H1 (cell line): ENCODE measurements at regions not wholly inside any gene's neighbourhood (a gene's known extent, or its start where the extent isn't known, plus 50 kb on each side); places are given as distances from the start of the nearest gene placed in this dataset.

Source experiments
- CTCF ChIA-PET: fragments of 300-600 bp; sonication (Branson Sonifier 250); formaldehyde crosslinking; loops from one replicate; lab custom pipeline; 2021; ENCODE audit not compliant: partially characterized antibody; lab: Charles Lee
- POLR2A ChIA-PET: fragments of 300-600 bp; sonication (Branson Sonifier 250); formaldehyde crosslinking; loops from one replicate; lab custom pipeline; 2021; ENCODE audit warnings: inconsistent platforms; ENCODE audit not compliant: partially characterized antibody; lab: Charles Lee
- DNase-seq, 2 experiments: peaks; one replicate each; pipeline versions ENCODE4 v3.0.0 to v3.0.0-alpha.2; 2010 to 2022; ENCODE audit warnings: low spot score in 2 of 2, low read depth in 1 of 2, mixed read lengths in 1 of 2
- FAIRE-seq: peaks from 2 replicates; lab custom pipeline; 2011; peaks lifted over from hg19 to GRCh38; lab: Jason Lieb, UNC
- H2AFZ ChIP-seq: 2 replicates; pipeline ENCODE4 v1.8.1; 2012; ENCODE audit warnings: low read length, inconsistent platforms
- H2AK5ac ChIP-seq: 2 replicates; pipeline ENCODE4 v1.6.1; 2013; ENCODE audit warnings: low read depth, low read length
- H2BK120ac ChIP-seq: replicated peaks from 2 replicates; pipeline ENCODE3; 2013; ENCODE audit warnings: low read depth, low read length, inconsistent platforms
- H2BK12ac ChIP-seq: 2 replicates; pipeline ENCODE4 v1.6.1; 2013; ENCODE audit warnings: low read depth, low read length
- H2BK15ac ChIP-seq: 2 replicates; pipeline ENCODE4 v1.6.1; 2013; ENCODE audit warnings: low read length
- H2BK20ac ChIP-seq: 2 replicates; pipeline ENCODE4 v1.6.1; 2013; ENCODE audit warnings: low read length
- H2BK5ac ChIP-seq: 2 replicates; pipeline ENCODE4 v1.6.1; 2013; ENCODE audit warnings: low read depth, low read length
- H3K14ac ChIP-seq: 2 replicates; pipeline ENCODE4 v1.6.1; 2013; ENCODE audit warnings: inconsistent platforms; ENCODE audit not compliant: insufficient read length
- H3K18ac ChIP-seq: 2 replicates; pipeline ENCODE4 v1.6.1; 2013; ENCODE audit warnings: low read length; ENCODE audit errors: extremely low read depth
- H3K23ac ChIP-seq: 2 replicates; pipeline ENCODE4 v1.6.1; 2013; ENCODE audit warnings: inconsistent platforms; ENCODE audit not compliant: insufficient read length
- H3K23me2 ChIP-seq: 2 replicates; pipeline ENCODE4 v1.6.1; 2013; ENCODE audit warnings: low read depth, low read length
- H3K27ac ChIP-seq: 2 replicates; pipeline ENCODE4 v1.6.1; 2011; ENCODE audit warnings: low read depth, low read length, inconsistent platforms
- H3K27me3 ChIP-seq, 4 experiments: replicated peaks in 1 of 4; 1 replicate in 1 of 4; 2 replicates in 3 of 4; pipeline versions ENCODE4 v1.6.1 to v1.8.1; 2011 to 2013; ENCODE audit warnings: low read length in 3 of 4, mild to moderate bottlenecking in 3 of 4, inconsistent platforms in 2 of 4, mixed read lengths in 2 of 4, moderate library complexity in 1 of 4; ENCODE audit not compliant: control insufficient read depth in 3 of 4, insufficient read depth in 3 of 4; ENCODE audit errors: extremely low read depth in 1 of 4
- H3K36me3 ChIP-seq, 4 experiments: 2 replicates each; pipeline versions ENCODE4 v1.6.1 to v1.8.1; 2011 to 2013; ENCODE audit warnings: mild to moderate bottlenecking in 4 of 4, low read length in 3 of 4, moderate library complexity in 2 of 4, control low read depth in 1 of 4, inconsistent platforms in 1 of 4; ENCODE audit not compliant: insufficient read depth in 4 of 4, control insufficient read depth in 2 of 4
- H3K4ac ChIP-seq: replicated peaks from 2 replicates; pipeline ENCODE3; 2013; ENCODE audit warnings: low read length, low read depth, mixed read lengths, inconsistent platforms; ENCODE audit not compliant: insufficient read length
- H3K4me1 ChIP-seq, 4 experiments: replicated peaks in 1 of 4; 1 replicate in 1 of 4; 2 replicates in 3 of 4; pipeline versions ENCODE4 v1.6.1 to v1.8.1; 2011 to 2013; ENCODE audit warnings: low read length in 3 of 4, inconsistent platforms in 2 of 4, mixed read lengths in 1 of 4; ENCODE audit not compliant: insufficient read depth in 4 of 4, control insufficient read depth in 3 of 4
- H3K4me2 ChIP-seq, 2 experiments: 2 replicates each; pipeline versions ENCODE4 v1.6.1 to v1.8.1; 2011 to 2013; ENCODE audit warnings: low read depth in 2 of 2, low read length in 2 of 2, control low read depth in 1 of 2, inconsistent platforms in 1 of 2, mild to moderate bottlenecking in 1 of 2; ENCODE audit not compliant: insufficient read depth in 1 of 2
- H3K4me3 ChIP-seq, 4 experiments: fragments of 200-600, 300-600 bp in 1 of 4; sonication (generic), shearing (Covaris generic), sonication (Bioruptor Twin) in 1 of 4; 2 replicates each; pipeline versions ENCODE4 v1.5.1 to v1.8.1; 2011 to 2016; ENCODE audit warnings: low read length in 4 of 4, low read depth in 3 of 4, control low read depth in 2 of 4, inconsistent platforms in 2 of 4, mild to moderate bottlenecking in 2 of 4, mixed read lengths in 1 of 4, moderate library complexity in 1 of 4; ENCODE audit not compliant: insufficient read depth in 2 of 4; ENCODE audit errors: extremely low read depth in 1 of 4
- H3K56ac ChIP-seq: replicated peaks from 2 replicates; pipeline ENCODE3; 2013; ENCODE audit warnings: low read depth, mild to moderate bottlenecking, mixed read lengths, low read length, inconsistent platforms; ENCODE audit not compliant: insufficient read length
- H3K79me1 ChIP-seq: 2 replicates; pipeline ENCODE4 v1.6.1; 2013; ENCODE audit warnings: low read depth, low read length, control low read depth
- H3K79me2 ChIP-seq, 2 experiments: 2 replicates each; pipeline versions ENCODE4 v1.6.1 to v1.8.1; 2012 to 2013; ENCODE audit warnings: low read length in 2 of 2, mild to moderate bottlenecking in 2 of 2, inconsistent platforms in 1 of 2; ENCODE audit not compliant: insufficient read depth in 2 of 2, control insufficient read depth in 1 of 2
- H3K9ac ChIP-seq, 4 experiments: replicated peaks in 1 of 4; 1 replicate in 1 of 4; 2 replicates in 3 of 4; pipeline versions ENCODE4 v1.6.1 to v1.8.1; 2011 to 2013; ENCODE audit warnings: low read depth in 3 of 4, low read length in 3 of 4, control low read depth in 2 of 4, mild to moderate bottlenecking in 2 of 4, moderate library complexity in 2 of 4, inconsistent platforms in 1 of 4; ENCODE audit errors: extremely low read depth in 1 of 4
- H3K9me3 ChIP-seq, 2 experiments: 2 replicates each; pipeline versions ENCODE4 v1.6.1 to v1.8.1; 2012 to 2013; ENCODE audit warnings: mild to moderate bottlenecking in 2 of 2, moderate library complexity in 2 of 2, control low read depth in 1 of 2, inconsistent platforms in 1 of 2, low read depth in 1 of 2, low read length in 1 of 2, mixed read lengths in 1 of 2; ENCODE audit not compliant: insufficient read depth in 2 of 2
- H4K20me1 ChIP-seq, 2 experiments: replicated peaks in 1 of 2; 2 replicates each; pipeline versions ENCODE3 to v1.8.1; 2011 to 2013; ENCODE audit warnings: inconsistent platforms in 2 of 2, low read length in 2 of 2, mild to moderate bottlenecking in 1 of 2; ENCODE audit not compliant: insufficient read depth in 2 of 2, control insufficient read depth in 1 of 2
- H4K5ac ChIP-seq: 2 replicates; pipeline ENCODE4 v1.6.1; 2013; ENCODE audit warnings: low read length, low read depth, mixed read lengths, inconsistent platforms; ENCODE audit not compliant: insufficient read length
- H4K8ac ChIP-seq: 2 replicates; pipeline ENCODE4 v1.8.0; 2013; ENCODE audit warnings: mild to moderate bottlenecking, moderate library complexity, low read length, inconsistent platforms; ENCODE audit not compliant: insufficient read depth; ENCODE audit errors: extremely low read depth
- H4K91ac ChIP-seq: replicated peaks from 2 replicates; pipeline ENCODE3; 2013; ENCODE audit warnings: low read length, mixed read lengths, inconsistent platforms; ENCODE audit not compliant: insufficient read length
- ASH2L ChIP-seq: fragments of 200-600, 300-600 bp; sonication (generic); IDR thresholded peaks from one replicate; pipeline ENCODE4 v1.7.1; 2017; ENCODE audit warnings: low read length
- BACH1 ChIP-seq: IDR thresholded peaks from 2 replicates; pipeline ENCODE4 v1.6.1; 2012; ENCODE audit warnings: low read length, improper control_type of control experiment
- BRCA1 ChIP-seq: IDR thresholded peaks from 2 replicates; pipeline ENCODE4 v1.6.1; 2012; ENCODE audit warnings: low read depth, low read length, improper control_type of control experiment
- CBX5 ChIP-seq: fragments of 300-800, 300-1000 bp; sonication (generic); IDR thresholded peaks from 2 replicates; pipeline ENCODE4 v1.7.1; 2016; ENCODE audit warnings: antibody characterized with exemption, low read length, low read depth
- CHD2 ChIP-seq: IDR thresholded peaks from 2 replicates; pipeline ENCODE4 v1.6.1; 2012; ENCODE audit warnings: low read length, improper control_type of control experiment
- HDAC2 ChIP-seq, 2 experiments: fragments of 300-600 bp in 1 of 2; sonication (generic) in 1 of 2; IDR thresholded peaks; 2 replicates each; pipeline ENCODE4 v1.6.1; 2011 to 2012; ENCODE audit warnings: low read depth in 2 of 2, low read length in 2 of 2, mild to moderate bottlenecking in 2 of 2, moderate library complexity in 2 of 2, borderline replicate concordance in 1 of 2, inconsistent platforms in 1 of 2
- NANOG ChIP-seq: IDR thresholded peaks from 2 replicates; pipeline ENCODE4 v1.6.1; 2011; ENCODE audit warnings: low read length, low read depth, mild to moderate bottlenecking, inconsistent platforms; ENCODE audit not compliant: insufficient read depth, poor library complexity, severe bottlenecking
- NRF1 ChIP-seq: IDR thresholded peaks from 2 replicates; pipeline ENCODE4 v1.6.1; 2011; ENCODE audit warnings: mild to moderate bottlenecking, low read depth, low read length, improper control_type of control experiment
- SAP30 ChIP-seq: fragments of 300-600 bp; sonication (generic); IDR thresholded peaks from 2 replicates; pipeline ENCODE4 v1.7.1; 2012; ENCODE audit warnings: low read length, moderate library complexity, mild to moderate bottlenecking, inconsistent platforms; ENCODE audit not compliant: insufficient read depth, insufficient replicate concordance
- WGBS, 2 experiments: shearing (Covaris generic) in 1 of 2; methylation state at CpG; one replicate each; pipeline versions ENCODE4 v1.1.6 to v1.1.7; 2013 to 2015; ENCODE audit warnings: low lambda C conversion rate in 2 of 2, mixed read lengths in 2 of 2, inconsistent platforms in 1 of 2, low coverage in 1 of 2, missing lambda C conversion rate in 1 of 2; ENCODE audit not compliant: insufficient replicate concordance in 2 of 2, insufficient coverage in 1 of 2, insufficient read length in 1 of 2; ENCODE audit errors: extremely low coverage in 1 of 2, missing lambda C conversion rate in 1 of 2; 5-methylcytosine and 5-hydroxymethylcytosine counted together

DNA sequence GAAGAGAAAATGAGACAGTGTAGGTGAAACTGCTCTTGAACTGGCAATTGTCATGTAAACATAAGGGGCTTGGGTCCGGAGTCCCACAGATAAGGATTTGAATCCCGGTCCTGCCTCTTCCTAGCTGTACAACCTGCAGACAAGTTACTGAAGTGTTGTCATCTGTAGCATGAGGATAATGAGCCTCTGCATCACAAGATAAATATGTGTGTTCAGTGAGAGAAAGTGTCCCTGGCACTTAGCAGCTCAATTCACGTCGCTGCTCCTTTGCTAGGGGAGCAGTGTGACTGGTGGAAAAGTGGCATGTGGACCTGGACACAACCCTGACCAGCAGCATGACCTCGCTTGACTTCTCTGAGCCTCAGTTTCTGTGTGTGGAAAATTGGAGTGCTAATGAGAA, 73.7 kb upstream of the NECTIN1 start:
- Histone ChIP-seq H3K9me3 (no peaks in the 10 kb centered on the region), H3K36me3 (no peaks in the 10 kb centered on the region), H3K79me2 (no peaks in the 10 kb centered on the region), H3K4me3 (no peak overlapping the region), H3K56ac (no peak overlapping the region), H2BK5ac (no peak overlapping the region), H3K4ac (no peak overlapping the region), H3K14ac (no peak overlapping the region), H3K79me1 (no peaks in the 10 kb centered on the region), H3K4me1 (peaks cover 0 to 2% (median under 1%) of the 10 kb centered on the region in 4 experiments; a peak in 4 of 7 replicates), H4K20me1 (no peaks in the 10 kb centered on the region), H4K91ac (no peak overlapping the region), H3K23me2 (no peaks in the 10 kb centered on the region), H3K23ac (no peak overlapping the region), H2BK12ac (no peak overlapping the region), H3K27ac (no peak overlapping the region), H2BK20ac (no peak overlapping the region), H3K9ac (no peak overlapping the region), H2AK5ac (no peak overlapping the region), H3K18ac (no peak overlapping the region), H4K5ac (no peak overlapping the region), H2BK15ac (no peak overlapping the region), H2BK120ac (no peak overlapping the region), H4K8ac (no peak overlapping the region), H2AFZ (no peak overlapping the region), H3K27me3 (peaks cover 0 to 17% (median 7%) of the 10 kb centered on the region in 4 experiments; a peak in 5 of 7 replicates), H3K4me2 (no peak overlapping the region)
- 97% methylated on average over 5 of the region's 5 CpGs; no CpG with 5 or more reads in 1 of the 2 experiments for WGBS, 2 experiments
- CTCF ChIA-PET, result interaction anchor here (0.8 to 2.9 kb wide), 8 partner anchors 9 to 259 kb away, joined by 3 to 7 read pairs (median 4); no protein-coding TSS in a partner anchor
- DNase-seq (no peak), FAIRE-seq (no peak)
- POLR2A ChIA-PET, result no interaction called here
- no peak for TF ChIP-seq BACH1
- TF ChIP-seq BRCA1, result no peak
- TF ChIP-seq HDAC2 (IDR thresholded peaks at IDR 0.05; ENCODE audit: borderline replicate concordance in 1 of 2, low read depth in 2 of 2, low read length in 2 of 2), result no peak
- TF ChIP-seq NANOG, result no peak
- no peak for TF ChIP-seq CHD2
- no peak for TF ChIP-seq ASH2L
- no peak for TF ChIP-seq CBX5
- TF ChIP-seq NRF1, result no peak
- TF ChIP-seq SAP30, result no peak
